Esophagus muscularis mucosa (tissue), 4 donors: ENCODE measurements at regions not wholly inside any gene's neighbourhood (a gene's known extent, or its start where the extent isn't known, plus 50 kb on each side); places are given as distances from the start of the nearest gene placed in this dataset.

Experiments
- CTCF ChIP-seq, 3 experiments: fragments of 200-600 bp in 2 of 3; fragments of 450-650 bp in 1 of 3; sonication (generic) in 2 of 3; IDR thresholded peaks; one replicate each; pipeline ENCODE4 v1.5.1; 2017 to 2019; ENCODE audit warnings: antibody characterized with exemption in 3 of 3, mild to moderate bottlenecking in 2 of 3, moderate library complexity in 1 of 3
- EP300 ChIP-seq: sonication (generic); formaldehyde crosslinking; IDR thresholded peaks from one replicate; pipeline ENCODE4 v1.6.1; 2017; ENCODE audit warnings: antibody characterized with exemption
- POLR2A ChIP-seq: fragments of 450-650 bp; IDR thresholded peaks from one replicate; pipeline ENCODE4 v1.6.1; 2017; ENCODE audit warnings: antibody characterized with exemption, moderate library complexity, mild to moderate bottlenecking, low read depth
- POLR2AphosphoS5 ChIP-seq, 2 donors: sonication (generic); formaldehyde crosslinking; IDR thresholded peaks; one replicate each; pipeline ENCODE4 v1.6.1; 2017; ENCODE audit warnings: antibody characterized with exemption in 2 of 2

GRCh38 chr10:33455029-33455428, 120.6 kb upstream of the NRP1 start:
- TF ChIP-seq POLR2AphosphoS5 (IDR thresholded peaks at IDR 0.05), result no peak
- no peak for TF ChIP-seq CTCF (IDR thresholded peaks at IDR 0.05)
- no peak for TF ChIP-seq POLR2A
- no peak for TF ChIP-seq EP300
